IPS-15b (cell line): ENCODE measurements at regions not wholly inside any gene's neighbourhood (a gene's known extent, or its start where the extent isn't known, plus 50 kb on each side); places are given as distances from the start of the nearest gene placed in this dataset.

Experiments used
- H3K27me3 ChIP-seq: one replicate; pipeline ENCODE4 v1.6.1; 2013; ENCODE audit warnings: low read length; ENCODE audit not compliant: control insufficient read depth, insufficient read depth
- H3K36me3 ChIP-seq: one replicate; pipeline ENCODE4 v1.6.1; 2013; ENCODE audit warnings: low read length; ENCODE audit not compliant: control insufficient read depth, insufficient read depth
- H3K4me1 ChIP-seq: one replicate; pipeline ENCODE4 v1.6.1; 2013; ENCODE audit warnings: mild to moderate bottlenecking, low read length; ENCODE audit not compliant: control insufficient read depth, insufficient read depth
- H3K4me3 ChIP-seq: one replicate; pipeline ENCODE4 v1.5.1; 2013; ENCODE audit warnings: low read depth, low read length
- H3K9ac ChIP-seq: one replicate; pipeline ENCODE4 v1.6.1; 2013; ENCODE audit warnings: low read depth, mild to moderate bottlenecking, low read length
- H3K9me3 ChIP-seq: one replicate; pipeline ENCODE4 v1.6.1; 2013; ENCODE audit warnings: mild to moderate bottlenecking, low read length; ENCODE audit not compliant: control insufficient read depth, insufficient read depth

- H3K36me3 ChIP-seq, result no peaks in the 10 kb centered on the region
- no peak overlapping the region for H3K4me3 ChIP-seq
- H3K9ac ChIP-seq, result no peak overlapping the region
- no peaks in the 10 kb centered on the region for H3K9me3 ChIP-seq
- H3K4me1 ChIP-seq, result peaks cover 4% of the 10 kb centered on the region
- no peaks in the 10 kb centered on the region for H3K27me3 ChIP-seq
Measured at GRCh38 chr5:74365723-74366122, 274.8 kb downstream of the ENC1 start.

DNA sequence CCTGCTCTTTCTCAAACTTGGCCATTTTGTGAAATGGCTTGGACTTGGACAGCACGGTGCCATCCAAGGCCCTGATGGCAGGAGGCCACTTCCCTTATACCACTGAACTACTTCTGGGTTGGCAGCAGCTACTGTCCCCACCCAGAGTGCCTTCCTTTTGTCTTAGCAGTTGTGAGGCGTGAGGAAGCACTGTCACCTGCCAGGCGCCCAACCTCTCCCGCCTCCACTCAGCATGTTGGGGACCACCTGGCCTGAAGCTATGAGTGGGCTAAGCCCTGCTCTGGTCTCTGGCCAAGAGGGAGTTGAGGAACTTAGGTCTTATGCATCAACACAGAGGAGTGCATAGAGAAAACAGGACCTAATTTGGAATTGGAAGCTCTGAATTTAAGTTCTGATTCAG, 276.0 kb downstream of the ENC1 start:
- no peaks in the 10 kb centered on the region for H3K9me3 ChIP-seq
- no peaks in the 10 kb centered on the region for H3K36me3 ChIP-seq
- H3K4me3 ChIP-seq, result no peak overlapping the region
- no peak overlapping the region for H3K9ac ChIP-seq
- no peaks in the 10 kb centered on the region for H3K27me3 ChIP-seq
- peaks cover 4% of the 10 kb centered on the region for H3K4me1 ChIP-seq

DNA sequence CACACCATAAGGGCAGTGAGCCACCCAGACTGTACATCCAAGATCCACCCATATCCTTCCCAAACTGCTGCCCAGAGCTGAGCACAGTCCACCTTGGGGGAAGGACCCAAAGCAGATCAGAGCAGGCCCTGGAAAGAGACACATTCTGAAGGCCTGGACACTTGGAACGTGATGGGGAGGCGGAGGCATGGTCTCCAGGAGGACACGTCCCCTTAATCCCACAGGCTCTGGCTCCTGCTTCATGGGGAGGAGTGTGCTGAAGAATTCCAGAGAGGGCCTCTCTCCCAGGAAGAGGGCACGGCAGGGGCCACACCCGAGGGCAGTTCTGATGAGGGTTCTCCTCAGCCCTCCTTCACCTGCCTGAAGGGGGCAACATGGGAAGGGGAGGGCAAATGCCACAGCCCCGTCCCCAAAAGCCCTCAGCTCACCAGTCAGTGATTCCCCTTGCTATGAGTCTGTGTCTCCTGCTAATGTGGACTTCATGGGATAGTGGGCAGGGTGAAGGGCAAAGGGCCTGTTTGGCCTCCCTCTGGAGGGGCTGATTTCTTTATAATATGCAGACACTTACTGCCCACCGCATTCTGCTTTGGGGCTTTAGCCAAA, 276.8 kb downstream of the ENC1 start:
- peaks cover 4% of the 10 kb centered on the region for H3K4me1 ChIP-seq
- no peaks in the 10 kb centered on the region for H3K36me3 ChIP-seq
- no peak overlapping the region for H3K4me3 ChIP-seq
- H3K9ac ChIP-seq, result no peak overlapping the region
- H3K9me3 ChIP-seq, result no peaks in the 10 kb centered on the region
- H3K27me3 ChIP-seq, result no peaks in the 10 kb centered on the region

DNA sequence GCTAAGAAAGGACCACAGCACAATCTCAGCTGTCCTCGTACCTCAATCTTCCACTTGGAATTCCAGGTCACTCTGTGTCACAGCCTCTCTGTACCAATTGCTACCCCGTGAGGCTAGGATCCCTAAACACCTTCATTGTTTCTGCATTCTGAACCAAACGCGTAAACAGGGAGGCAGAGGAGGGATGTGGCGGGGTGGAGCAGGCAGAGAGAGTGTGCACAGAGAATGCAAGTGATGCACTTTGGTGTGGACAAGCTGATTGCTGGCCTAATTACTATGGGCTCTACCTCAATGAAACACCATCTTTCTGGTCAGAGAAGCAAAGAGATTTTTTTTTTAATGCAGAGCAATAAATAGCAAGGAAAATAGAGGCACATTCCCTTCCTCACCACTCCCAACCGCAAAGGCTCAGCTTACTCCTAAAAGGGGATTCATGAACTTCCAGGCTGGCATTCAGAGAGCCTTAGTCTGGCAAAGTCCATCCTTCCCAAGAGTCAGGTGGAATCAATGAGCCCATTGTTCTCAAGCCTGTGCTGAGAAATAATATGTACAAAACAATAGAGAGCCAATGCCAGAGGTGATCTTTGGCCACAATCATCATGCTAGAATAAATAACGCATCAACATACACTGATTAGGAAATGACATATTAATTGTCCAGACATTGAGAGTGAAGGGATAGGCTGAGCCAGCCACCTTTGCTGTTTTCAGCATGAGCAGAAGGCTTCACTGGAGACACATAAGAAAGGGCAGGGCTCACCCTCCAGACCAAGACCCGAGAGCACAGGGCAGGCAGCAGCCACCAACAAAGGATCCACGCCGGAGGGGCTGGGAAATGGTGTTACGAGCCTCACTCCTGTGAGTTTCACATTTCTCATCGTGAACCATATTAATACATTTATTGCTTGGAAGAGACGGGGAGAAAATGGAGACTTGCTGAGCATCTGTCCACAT, 278.8 kb downstream of the ENC1 start:
- H3K9ac ChIP-seq, result no peak overlapping the region
- H3K36me3 ChIP-seq, result no peaks in the 10 kb centered on the region
- H3K9me3 ChIP-seq, result no peaks in the 10 kb centered on the region
- no peaks in the 10 kb centered on the region for H3K4me1 ChIP-seq
- H3K4me3 ChIP-seq, result no peak overlapping the region
- H3K27me3 ChIP-seq, result no peaks in the 10 kb centered on the region

- Histone ChIP-seq H3K27me3 (no peaks in the 10 kb centered on the region), H3K36me3 (no peaks in the 10 kb centered on the region), H3K4me1 (no peaks in the 10 kb centered on the region), H3K9me3 (no peaks in the 10 kb centered on the region), H3K4me3 (no peak overlapping the region), H3K9ac (no peak overlapping the region)
Measured at GRCh38 chr5:74360535-74361210, 279.9 kb downstream of the ENC1 start.

GRCh38 chr5:74357827-74358226, 282.7 kb downstream of the ENC1 start:
- Histone ChIP-seq H3K4me3 (no peak overlapping the region), H3K4me1 (no peaks in the 10 kb centered on the region), H3K9ac (no peak overlapping the region), H3K27me3 (no peaks in the 10 kb centered on the region), H3K9me3 (no peaks in the 10 kb centered on the region), H3K36me3 (no peaks in the 10 kb centered on the region)

DNA sequence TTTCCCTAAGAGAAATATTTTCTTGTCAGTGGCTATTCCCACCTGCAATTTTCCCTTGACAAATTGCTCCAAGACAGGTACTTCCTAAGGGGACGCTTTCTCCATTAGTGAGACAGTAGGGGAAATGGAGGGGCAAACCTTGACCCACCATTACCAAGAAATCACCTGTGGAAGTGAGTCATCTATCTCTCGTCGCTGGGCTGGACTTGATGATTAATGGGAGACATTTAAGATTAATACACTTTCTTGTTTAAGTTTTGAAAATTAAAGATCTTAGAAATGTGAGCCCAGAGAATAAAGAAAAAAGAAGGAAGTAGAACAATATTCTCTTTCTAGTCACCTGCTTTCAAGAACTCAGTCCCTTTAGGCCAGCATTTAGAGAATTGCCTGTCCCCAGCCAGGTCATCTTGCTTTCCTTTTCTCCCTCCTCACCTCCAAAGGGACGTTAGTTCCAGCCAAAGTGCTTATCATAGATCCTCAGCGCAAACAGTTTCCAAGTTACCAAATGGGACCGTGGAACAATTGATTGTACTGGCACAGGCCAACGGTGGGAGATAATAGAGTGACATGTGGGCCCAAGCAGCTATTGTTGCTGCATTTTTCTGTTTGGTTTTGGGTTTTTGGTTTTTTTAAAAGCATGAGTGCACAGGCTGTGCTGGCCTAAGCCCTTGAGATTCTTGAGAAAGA, 284.4 kb downstream of the ENC1 start:
- H3K4me3 ChIP-seq, result no peak overlapping the region
- H3K27me3 ChIP-seq, result no peaks in the 10 kb centered on the region
- no peaks in the 10 kb centered on the region for H3K36me3 ChIP-seq
- peaks cover 4% of the 10 kb centered on the region for H3K9me3 ChIP-seq
- H3K9ac ChIP-seq, result no peak overlapping the region
- H3K4me1 ChIP-seq, result no peaks in the 10 kb centered on the region

- peaks cover 4% of the 10 kb centered on the region for H3K9me3 ChIP-seq
Measured at GRCh38 chr5:74355041-74355824, 285.3 kb downstream of the ENC1 start.

DNA sequence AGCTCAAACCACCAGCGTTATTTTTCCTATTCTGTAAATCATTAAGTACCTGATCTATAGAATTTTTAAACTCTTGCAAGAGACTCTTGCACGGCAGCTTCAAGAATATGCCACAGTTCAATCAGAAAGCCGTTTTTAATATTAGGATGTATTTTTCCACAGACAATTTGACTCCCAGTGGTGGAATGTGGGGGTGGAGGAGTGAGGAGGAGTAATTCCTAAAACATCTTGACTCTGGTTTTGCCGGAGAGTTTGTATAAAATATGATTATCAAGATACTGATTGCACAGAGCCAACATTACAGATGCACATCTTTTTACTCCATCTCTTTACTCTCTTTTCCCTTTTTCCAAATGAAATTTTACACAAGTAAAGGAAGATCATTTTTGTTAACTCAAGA, 288.3 kb downstream of the ENC1 start:
- Histone ChIP-seq H3K36me3 (no peaks in the 10 kb centered on the region), H3K27me3 (no peaks in the 10 kb centered on the region), H3K9me3 (peaks cover 4% of the 10 kb centered on the region), H3K4me1 (no peaks in the 10 kb centered on the region), H3K9ac (no peak overlapping the region), H3K4me3 (no peak overlapping the region)

More at GRCh38 chr5:74355041-74355824, 285.3 kb downstream of the ENC1 start:
- no peak overlapping the region for H3K4me3 ChIP-seq
- no peaks in the 10 kb centered on the region for H3K36me3 ChIP-seq
- no peaks in the 10 kb centered on the region for H3K4me1 ChIP-seq
- no peaks in the 10 kb centered on the region for H3K27me3 ChIP-seq
- no peak overlapping the region for H3K9ac ChIP-seq

DNA sequence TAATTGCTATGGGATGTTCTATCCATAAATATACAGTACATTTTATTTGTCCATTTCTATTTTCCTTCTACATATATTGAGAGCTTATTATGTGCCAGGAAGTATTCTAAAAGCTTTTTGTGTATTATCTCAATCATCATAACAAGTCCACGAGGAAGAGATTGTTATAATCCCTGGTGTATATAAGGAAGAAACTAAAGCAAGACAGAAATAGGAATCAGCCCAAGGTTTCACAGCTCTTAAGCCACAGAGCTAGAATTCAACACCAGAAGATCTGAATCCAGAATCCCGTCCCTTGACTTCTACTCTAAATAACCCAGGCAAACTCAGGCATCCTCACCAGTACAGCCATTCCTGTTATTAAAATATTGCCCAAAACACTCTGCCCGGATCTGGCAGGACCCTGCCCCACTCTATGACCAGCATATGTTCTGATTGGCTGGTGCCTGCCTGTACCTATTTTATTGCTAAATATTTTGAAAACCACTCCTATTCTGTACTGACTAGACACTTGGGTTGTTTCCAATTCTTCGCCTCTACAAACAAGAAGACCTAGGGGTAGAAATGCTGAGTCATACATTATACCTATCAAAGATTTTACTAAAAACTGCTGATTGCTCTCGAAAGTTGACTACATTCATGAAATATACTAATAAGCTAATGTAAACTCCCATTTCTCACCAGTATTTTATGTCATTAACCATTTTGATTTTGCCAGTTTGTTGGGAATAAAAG, 297.4 kb downstream of the ENC1 start:
- Histone ChIP-seq H3K9me3 (no peaks in the 10 kb centered on the region), H3K27me3 (no peaks in the 10 kb centered on the region), H3K4me3 (no peak overlapping the region), H3K9ac (no peak overlapping the region), H3K4me1 (no peaks in the 10 kb centered on the region), H3K36me3 (no peaks in the 10 kb centered on the region)
